ENCODE measurements at regions not wholly inside any gene's neighbourhood (a gene's known extent, or its start where the extent isn't known, plus 50 kb on each side); places are given as distances from the start of the nearest gene placed in this dataset.
"Not testable (repeated sequence)": the region's sequence is repeated elsewhere in the genome, so short reads cannot be mapped to it uniquely, and the experiment has no call there.

GRCh38 chr3:191148131-191148530, 50.9 kb upstream of the OSTN start:
- no peak for DNase-seq
- intact Hi-C loops (cut with DNase I) = no loop called here

- intact Hi-C loops (cut with DNase I) = no loop called here
- no peak for DNase-seq
These were observed 55.8 kb upstream of the OSTN start for GRCh38 chr3:191143224-191143623.

DNA sequence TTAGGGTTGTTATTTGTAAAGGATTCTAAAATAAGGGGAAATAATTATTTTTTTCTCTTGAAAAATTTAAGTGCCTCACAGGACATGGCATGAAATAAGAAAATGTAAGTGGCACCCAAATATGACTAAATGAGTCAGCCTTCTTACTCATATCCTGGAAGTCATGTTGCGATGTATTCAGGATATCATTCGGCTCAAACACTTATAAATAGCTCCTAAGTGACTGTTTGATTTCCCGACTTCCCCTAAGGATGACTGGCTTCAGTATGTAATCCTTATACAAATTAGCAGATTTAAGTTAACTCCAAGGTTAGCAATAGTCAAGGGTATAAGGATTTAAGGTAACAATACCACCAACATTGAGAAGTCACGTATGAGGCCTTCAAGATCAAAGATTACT, 57.3 kb upstream of the OSTN start:
- intact Hi-C loops (cut with DNase I) = no loop called here

GRCh38 chr3:191139736-191140135, 59.3 kb upstream of the OSTN start:
- intact Hi-C loops (cut with DNase I) = no loop called here
- DNase-seq = no peak

More for the DNA sequence above, 57.3 kb upstream of the OSTN start:
- no peak for DNase-seq

DNA sequence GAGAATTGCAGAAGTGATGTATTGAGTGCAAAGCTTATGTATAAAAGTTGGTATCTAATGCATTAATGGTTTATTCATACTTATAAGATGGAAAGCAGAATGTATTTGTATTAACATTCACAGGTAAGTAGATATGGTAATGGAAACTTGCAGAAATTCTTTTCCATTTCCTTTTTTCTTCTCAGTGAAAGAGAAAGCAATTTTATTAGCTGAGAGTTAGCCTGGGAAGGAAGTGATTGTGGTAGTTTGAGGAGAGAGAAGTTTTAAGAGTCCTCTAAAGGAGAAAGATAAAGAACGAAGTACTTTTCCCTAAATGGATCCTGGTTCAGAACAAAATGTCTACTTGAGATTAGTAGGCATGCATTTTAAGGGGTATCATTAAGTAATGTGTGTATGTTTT, 60.1 kb upstream of the OSTN start:
- intact Hi-C loops (cut with DNase I) = no loop called here
- no peak for DNase-seq

- intact Hi-C loops (cut with DNase I) = no loop called here
These were observed 61.3 kb upstream of the OSTN start for GRCh38 chr3:191137708-191138107.

DNA sequence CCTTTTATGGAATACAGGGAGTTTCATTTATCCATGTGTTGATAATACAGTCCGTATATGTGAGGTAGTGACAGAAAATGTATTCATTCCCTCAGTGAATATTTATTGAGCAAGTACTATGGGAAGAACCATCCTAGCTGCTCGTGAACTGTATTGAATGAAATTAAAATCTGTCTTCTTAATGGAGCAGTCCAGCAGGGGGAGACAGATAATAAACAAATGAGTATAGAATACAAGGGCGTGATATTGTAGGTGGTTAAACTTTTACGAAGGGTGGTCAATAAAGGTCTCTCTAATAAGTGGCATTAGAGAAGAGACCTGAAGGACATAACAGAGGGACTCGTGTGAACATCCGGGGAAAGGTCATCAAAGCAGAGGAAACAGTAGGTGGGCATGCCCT, 62.7 kb upstream of the OSTN start:
- intact Hi-C loops (cut with DNase I) = no loop called here
- DNase-seq = no peak

More at GRCh38 chr3:191137708-191138107, 61.3 kb upstream of the OSTN start:
- DNase-seq = no peak

GRCh38 chr3:191135175-191135574, 63.9 kb upstream of the OSTN start:
- DNase-seq = no peak
- intact Hi-C loops (cut with DNase I) = no loop called here

DNA sequence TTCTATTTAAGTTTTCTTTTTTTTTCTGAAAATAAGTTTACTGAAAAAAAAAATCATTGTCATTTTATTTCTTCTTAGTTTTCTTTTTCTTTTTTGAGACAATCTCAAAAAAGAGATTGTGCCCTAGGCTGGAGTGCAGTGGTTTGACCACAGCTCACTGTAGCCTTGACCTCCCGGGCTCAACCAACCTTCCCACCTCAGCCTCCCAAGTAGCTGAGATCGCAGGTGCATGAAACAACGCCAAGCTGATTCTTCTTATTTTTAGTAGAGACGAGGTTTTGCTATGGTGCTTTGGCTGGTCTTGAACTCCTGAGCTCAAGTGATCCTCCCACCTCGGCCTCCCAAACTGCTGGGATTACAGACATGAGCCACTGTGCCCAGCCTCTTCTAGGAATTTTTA, 65.7 kb upstream of the OSTN start:
- DNase-seq = no peak
- intact Hi-C loops (cut with DNase I) = no loop called here

DNA sequence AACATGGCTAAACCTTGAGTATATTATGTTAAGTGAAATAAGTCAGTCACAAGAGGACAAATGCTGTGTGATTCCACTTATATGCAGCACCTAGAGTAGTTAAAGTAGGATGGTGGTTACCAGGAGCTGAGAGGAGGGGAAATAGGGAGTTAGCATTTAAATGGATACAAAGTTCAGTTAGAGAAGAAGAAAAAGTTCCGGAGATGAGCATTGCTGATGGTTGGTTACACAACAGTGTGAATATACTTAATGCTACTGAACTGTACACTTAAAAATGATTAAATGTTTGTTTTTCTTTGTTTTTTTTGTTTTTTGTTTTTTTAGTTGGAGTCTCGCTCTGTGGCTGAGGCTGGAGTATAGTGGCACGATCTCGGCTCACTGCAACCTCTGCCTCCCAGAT, 67.7 kb upstream of the OSTN start:
- intact Hi-C loops (cut with DNase I) = no loop called here
- no peak for DNase-seq

- intact Hi-C loops (cut with DNase I) = not testable (repeated sequence)
- peak in 2 of 10 donors; percentile 35 to 81 for DNase-seq
These were observed 74.2 kb upstream of the OSTN start for GRCh38 chr3:191124891-191125290.

DNA sequence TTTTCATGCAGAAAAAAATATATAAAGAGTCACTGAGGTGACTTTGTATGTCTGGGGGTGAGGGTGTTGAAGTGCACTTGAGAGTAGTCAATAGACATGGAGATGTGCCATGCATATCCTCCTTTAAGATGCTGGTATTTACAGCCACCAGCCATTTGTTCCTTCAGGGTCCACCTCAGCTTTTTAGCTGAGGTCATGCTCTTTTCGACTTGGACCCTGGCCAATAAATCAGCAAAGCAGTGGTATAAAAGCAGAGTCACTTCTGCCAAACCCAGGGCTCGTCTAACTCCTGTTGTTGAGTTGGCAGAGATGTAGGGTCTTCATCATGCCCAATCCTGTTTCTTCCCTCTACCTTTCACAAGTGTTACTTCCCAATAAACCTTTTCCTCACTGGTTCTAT, 75.1 kb upstream of the OSTN start:
- intact Hi-C loops (cut with DNase I) = no loop called here
- DNase-seq = no peak

DNA sequence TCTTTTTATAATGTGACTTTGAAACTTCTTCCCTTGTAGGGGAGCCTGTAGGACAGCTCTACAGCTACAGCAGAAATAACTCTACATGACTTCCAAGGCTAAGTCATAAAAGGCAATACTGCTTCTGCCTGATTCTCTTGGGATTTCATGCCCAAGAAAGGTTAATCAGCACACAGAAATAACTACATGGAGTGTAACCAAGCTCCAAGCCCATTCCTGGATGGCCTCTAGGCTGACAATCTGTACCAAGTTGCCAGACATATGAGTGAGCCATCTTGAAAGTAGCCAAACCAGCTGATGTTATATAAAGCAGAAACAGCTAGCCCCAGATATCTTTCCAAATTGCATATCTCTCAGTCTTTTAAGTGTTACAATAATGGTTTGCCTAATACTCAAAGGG, 75.8 kb upstream of the OSTN start:
- DNase-seq = no peak
- intact Hi-C loops (cut with DNase I) = no loop called here

- intact Hi-C loops (cut with DNase I) = no loop called here
- DNase-seq = no peak
These were observed 78.4 kb upstream of the OSTN start for GRCh38 chr3:191120447-191121298.

DNA sequence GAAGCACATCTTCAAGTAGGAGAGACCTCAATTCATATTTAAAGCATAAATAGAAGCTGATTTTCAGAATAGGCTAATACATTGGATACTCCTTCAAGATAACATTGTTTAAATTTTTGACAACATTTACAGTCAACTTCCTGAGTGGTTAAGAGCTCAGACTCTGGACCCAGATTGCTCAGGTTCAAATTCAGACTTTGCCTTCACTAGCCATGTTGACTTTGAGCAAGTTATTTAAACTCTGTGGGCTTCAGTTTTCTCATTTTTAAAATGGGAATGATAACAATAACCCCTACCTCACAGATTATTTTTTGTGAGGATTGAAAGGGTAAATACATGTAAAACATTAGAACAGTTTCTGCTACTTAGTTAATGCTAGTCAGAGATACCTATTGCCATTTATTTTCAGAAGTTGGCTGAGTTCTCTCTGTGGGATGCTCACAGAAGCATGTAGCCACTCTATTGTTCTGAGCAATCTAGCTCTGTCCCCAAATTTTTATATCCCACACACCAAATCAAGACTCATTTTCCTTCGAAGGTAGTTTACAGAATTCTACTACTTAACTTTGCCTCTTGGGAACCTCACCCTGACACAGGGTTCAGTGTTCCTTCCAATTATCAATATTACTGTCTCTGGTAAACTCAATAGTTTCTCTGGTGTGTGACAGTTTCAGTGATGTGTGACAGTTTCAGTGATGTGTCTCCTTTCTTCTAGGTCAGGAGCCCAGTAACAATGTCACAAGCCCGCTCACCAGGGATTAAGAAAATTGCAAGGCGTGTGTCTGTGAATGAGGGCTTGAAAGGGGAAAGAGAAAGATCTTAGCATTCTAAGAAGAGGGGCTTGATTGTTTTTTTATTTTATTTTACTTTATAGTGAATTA, 79.4 kb upstream of the OSTN start:
- no peak for DNase-seq
- intact Hi-C loops (cut with DNase I) = no loop called here

GRCh38 chr3:191111722-191112121, 87.3 kb upstream of the OSTN start:
- intact Hi-C loops (cut with DNase I) = no loop called here
- no peak for DNase-seq

- intact Hi-C loops (cut with DNase I) = no loop called here
- DNase-seq = no peak
These were observed 93.6 kb upstream of the OSTN start for GRCh38 chr3:191105418-191105817.

DNA sequence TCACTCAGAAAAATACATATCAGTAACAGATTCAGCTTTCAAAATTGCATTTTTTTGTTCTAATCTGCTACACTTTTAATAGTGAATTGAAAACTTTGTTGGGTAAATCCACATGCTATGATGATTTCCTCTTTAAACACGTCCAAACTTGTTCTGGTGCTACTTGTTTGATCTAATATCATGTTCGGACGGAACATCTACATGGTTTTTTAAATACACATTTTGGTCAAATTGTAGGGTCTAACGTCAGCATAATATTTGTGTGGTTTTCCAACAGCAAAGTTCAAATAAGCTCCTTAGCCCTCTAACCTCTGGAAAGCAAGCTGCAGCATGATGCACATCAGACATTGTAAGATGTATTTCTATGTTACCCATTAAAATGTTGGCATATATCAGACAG, 98.5 kb upstream of the OSTN start:
- intact Hi-C loops (cut with DNase I) = no loop called here
- DNase-seq = no peak

- DNase-seq = no peak
- intact Hi-C loops (cut with DNase I) = no loop called here
These were observed 104.8 kb upstream of the OSTN start for GRCh38 chr3:191094057-191094845.

- DNase-seq = no peak
- intact Hi-C loops (cut with DNase I) = no loop called here
These were observed 111.7 kb upstream of the OSTN start for GRCh38 chr3:191087391-191087790.

- DNase-seq = no peak
- intact Hi-C loops (cut with DNase I) = no loop called here
These were observed 114.0 kb upstream of the OSTN start for GRCh38 chr3:191085091-191085490.

Measured in posterior cingulate gyrus (tissue), 11 donors.